ENCODE measurements at regions not wholly inside any gene's neighbourhood (a gene's known extent, or its start where the extent isn't known, plus 50 kb on each side); places are given as distances from the start of the nearest gene placed in this dataset.

DNA sequence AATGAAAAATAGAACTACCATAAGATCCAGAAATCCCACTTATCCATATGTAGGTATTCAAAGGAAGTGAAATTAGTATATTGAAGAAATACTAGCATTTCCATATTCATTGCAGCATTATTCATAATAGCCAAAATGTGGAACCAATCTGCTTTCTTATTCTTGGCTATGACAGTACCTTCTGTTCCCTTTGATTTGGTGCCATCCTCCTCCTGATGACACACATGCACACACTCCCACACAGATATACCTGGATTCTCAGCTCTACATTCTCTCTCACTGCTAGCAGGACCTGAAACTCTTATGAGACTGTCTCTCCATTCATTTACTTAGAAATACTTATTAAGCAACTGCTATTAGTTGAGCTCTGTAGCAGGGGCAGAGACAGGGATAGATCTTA, 582.6 kb upstream of the TENM4 start:
- no peaks in the 10 kb centered on the region for H3K4me1 ChIP-seq
- TF ChIP-seq, protein P1, sequence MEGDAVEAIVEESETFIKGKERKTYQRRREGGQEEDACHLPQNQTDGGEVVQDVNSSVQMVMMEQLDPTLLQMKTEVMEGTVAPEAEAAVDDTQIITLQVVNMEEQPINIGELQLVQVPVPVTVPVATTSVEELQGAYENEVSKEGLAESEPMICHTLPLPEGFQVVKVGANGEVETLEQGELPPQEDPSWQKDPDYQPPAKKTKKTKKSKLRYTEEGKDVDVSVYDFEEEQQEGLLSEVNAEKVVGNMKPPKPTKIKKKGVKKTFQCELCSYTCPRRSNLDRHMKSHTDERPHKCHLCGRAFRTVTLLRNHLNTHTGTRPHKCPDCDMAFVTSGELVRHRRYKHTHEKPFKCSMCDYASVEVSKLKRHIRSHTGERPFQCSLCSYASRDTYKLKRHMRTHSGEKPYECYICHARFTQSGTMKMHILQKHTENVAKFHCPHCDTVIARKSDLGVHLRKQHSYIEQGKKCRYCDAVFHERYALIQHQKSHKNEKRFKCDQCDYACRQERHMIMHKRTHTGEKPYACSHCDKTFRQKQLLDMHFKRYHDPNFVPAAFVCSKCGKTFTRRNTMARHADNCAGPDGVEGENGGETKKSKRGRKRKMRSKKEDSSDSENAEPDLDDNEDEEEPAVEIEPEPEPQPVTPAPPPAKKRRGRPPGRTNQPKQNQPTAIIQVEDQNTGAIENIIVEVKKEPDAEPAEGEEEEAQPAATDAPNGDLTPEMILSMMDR (IDR thresholded peaks at IDR 0.05) = no peak
- no peak for DNase-seq
- no peaks in the 10 kb centered on the region for H3K9me3 ChIP-seq
- H3K27me3 ChIP-seq = no peaks in the 10 kb centered on the region
- H3K27ac ChIP-seq = no peak overlapping the region
- H3K4me3 ChIP-seq = no peak overlapping the region
- H3K36me3 ChIP-seq = no peaks in the 10 kb centered on the region
- intact Hi-C loops (cut with DNase I; ENCODE audit: low total_unique reads) = no loop called here

DNA sequence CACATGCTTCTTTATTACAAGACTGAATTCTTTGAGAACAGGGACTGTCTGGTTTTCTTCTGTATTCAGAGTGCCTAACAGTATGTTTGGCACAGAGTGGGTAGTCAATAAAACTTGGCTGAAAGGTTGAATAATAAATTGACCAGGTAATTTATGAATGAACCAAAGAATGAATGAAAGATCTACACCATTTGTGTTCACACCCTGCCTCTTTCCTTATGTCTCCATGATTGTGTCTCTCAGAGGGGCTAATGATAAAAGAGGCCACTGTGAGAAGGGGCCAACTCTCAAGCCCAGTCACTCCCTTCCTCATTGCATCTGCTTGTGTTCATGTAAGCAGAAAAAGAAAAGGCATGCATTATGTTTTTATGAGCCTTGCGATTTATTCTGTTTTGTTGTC, 569.7 kb upstream of the TENM4 start:
- intact Hi-C loops (cut with DNase I; ENCODE audit: low total_unique reads) = no loop called here
- H3K4me3 ChIP-seq = no peak overlapping the region
- TF ChIP-seq, protein P1 (IDR thresholded peaks at IDR 0.05) = no peak

DNA sequence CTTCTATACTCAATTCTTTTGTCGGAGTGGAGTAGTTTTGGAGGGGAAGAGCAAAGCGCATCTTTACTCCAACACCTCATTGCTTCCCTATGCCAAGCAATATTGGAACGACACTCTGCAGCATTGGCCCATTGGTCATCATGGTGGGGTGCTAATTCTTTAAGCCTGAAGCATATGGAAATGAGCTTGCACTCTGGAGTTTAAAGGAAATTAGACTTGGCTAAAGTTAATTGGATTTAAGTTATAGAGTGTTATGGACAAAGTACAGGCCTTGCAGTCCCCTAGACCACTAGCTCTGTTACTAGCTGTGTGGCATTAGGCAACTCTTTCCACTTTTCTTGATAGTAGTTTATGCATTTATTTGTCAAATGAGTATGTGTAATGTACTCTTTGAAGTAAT, 568.3 kb upstream of the TENM4 start:
- Histone ChIP-seq H3K9me3 (no peaks in the 10 kb centered on the region), H3K4me1 (no peaks in the 10 kb centered on the region), H3K27me3 (no peaks in the 10 kb centered on the region), H3K4me3 (no peak overlapping the region), H3K36me3 (no peaks in the 10 kb centered on the region), H3K27ac (no peak overlapping the region)
- intact Hi-C loops (cut with DNase I; ENCODE audit: low total_unique reads) = no loop called here
- no peak for DNase-seq
- TF ChIP-seq, protein P1 (IDR thresholded peaks at IDR 0.05) = no peak

More for the DNA sequence above, 569.7 kb upstream of the TENM4 start:
- DNase-seq = no peak
- Histone ChIP-seq H3K27me3 (no peaks in the 10 kb centered on the region), H3K4me1 (no peaks in the 10 kb centered on the region), H3K27ac (no peak overlapping the region), H3K9me3 (no peaks in the 10 kb centered on the region), H3K36me3 (no peaks in the 10 kb centered on the region)

DNA sequence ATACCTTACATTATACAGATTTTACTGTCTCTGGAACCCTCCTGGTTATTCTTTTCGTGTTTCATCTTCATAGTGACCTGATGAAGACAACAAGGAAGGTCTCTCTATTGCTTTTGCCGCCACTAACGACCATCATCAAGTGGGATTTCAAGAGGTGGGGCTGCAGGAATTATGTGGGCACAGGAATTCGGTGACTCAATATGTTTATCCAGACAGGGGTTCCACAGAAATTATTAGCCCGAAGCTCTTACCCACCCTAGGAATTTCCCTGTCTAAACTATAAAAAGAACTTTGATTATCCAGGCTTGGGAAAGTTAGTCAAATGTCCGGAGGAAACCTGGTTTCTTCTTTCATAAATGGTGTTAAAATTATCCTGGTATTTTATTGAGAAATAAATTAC, 566.8 kb upstream of the TENM4 start:
- H3K4me3 ChIP-seq = no peak overlapping the region
- TF ChIP-seq, protein P1 (IDR thresholded peaks at IDR 0.05) = no peak
- intact Hi-C loops (cut with DNase I; ENCODE audit: low total_unique reads) = no loop called here

DNA sequence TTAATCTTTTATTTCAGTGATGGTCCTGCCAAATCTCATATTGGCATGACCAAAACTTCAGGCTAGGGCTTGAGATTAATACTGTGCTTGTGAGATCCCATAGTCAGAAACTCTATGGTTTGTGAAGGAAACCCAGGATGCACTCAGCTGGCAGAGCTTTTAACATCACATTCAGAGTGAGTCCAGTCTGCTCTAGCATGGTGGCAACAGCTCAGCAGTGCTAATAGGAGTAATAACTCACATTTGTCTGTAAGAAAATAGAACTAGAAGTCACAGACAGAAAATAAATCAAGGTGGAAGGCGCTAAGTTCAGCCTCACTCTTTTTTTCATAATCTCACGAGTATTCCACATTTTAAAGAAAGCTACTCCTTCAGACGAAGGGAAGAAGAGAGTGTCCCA, 549.3 kb upstream of the TENM4 start:
- intact Hi-C loops (cut with DNase I; ENCODE audit: low total_unique reads) = no loop called here
- Histone ChIP-seq H3K4me3 (no peak overlapping the region), H3K9me3 (no peaks in the 10 kb centered on the region), H3K36me3 (no peaks in the 10 kb centered on the region), H3K27me3 (no peaks in the 10 kb centered on the region), H3K4me1 (no peaks in the 10 kb centered on the region), H3K27ac (no peak overlapping the region)
- TF ChIP-seq, protein P1 (IDR thresholded peaks at IDR 0.05) = no peak
- DNase-seq = no peak

More for the DNA sequence above, 566.8 kb upstream of the TENM4 start:
- no peaks in the 10 kb centered on the region for H3K4me1 ChIP-seq
- H3K27ac ChIP-seq = no peak overlapping the region
- H3K9me3 ChIP-seq = no peaks in the 10 kb centered on the region
- no peaks in the 10 kb centered on the region for H3K27me3 ChIP-seq
- no peak for DNase-seq
- no peaks in the 10 kb centered on the region for H3K36me3 ChIP-seq

DNA sequence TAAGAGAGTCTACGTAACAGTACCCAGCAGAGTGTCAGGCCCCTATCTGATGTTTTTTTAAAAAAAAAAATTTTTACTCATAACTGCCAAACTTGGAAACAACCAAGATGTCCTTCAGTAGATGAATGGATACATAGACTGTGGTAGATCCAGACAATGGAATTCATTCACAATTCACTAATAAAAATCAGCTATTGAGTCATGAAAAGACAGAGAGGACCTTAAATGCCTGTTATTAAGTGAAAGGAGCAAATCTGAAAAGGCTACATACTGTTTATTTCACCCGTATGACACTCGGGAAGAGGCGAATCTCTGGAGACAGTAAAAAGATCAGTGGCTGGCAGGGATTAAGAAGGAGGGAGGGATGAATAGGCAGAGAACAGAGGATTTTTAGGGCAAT, 541.4 kb upstream of the TENM4 start:
- no peaks in the 10 kb centered on the region for H3K27me3 ChIP-seq
- H3K36me3 ChIP-seq = no peaks in the 10 kb centered on the region
- no peak overlapping the region for H3K27ac ChIP-seq
- H3K9me3 ChIP-seq = no peaks in the 10 kb centered on the region
- no peak overlapping the region for H3K4me3 ChIP-seq
- intact Hi-C loops (cut with DNase I; ENCODE audit: low total_unique reads) = no loop called here
- H3K4me1 ChIP-seq = no peaks in the 10 kb centered on the region
- DNase-seq = no peak
- TF ChIP-seq, protein P1 (IDR thresholded peaks at IDR 0.05) = no peak

All from tibial artery (tissue), 4 donors.